OCI-LY7 (cell line): ENCODE measurements at regions not wholly inside any gene's neighbourhood (a gene's known extent, or its start where the extent isn't known, plus 50 kb on each side); places are given as distances from the start of the nearest gene placed in this dataset.

Source experiments
- BruUV-seq: library from RNA; stranded (reverse); fragments of 400-500 nt; replicated peaks from 2 replicates; lab custom pipeline; 2021; lab: Mats Ljungman, UMichigan
- CTCF ChIA-PET: fragments of 300-600 bp; sonication (Branson Sonifier 250); formaldehyde crosslinking; loops from one replicate; lab custom pipeline; 2022; ENCODE audit warnings: antibody characterized with exemption; ENCODE audit not compliant: unreplicated experiment; lab: Charles Lee
- POLR2A ChIA-PET: fragments of 300-600 bp; sonication (Branson Sonifier 250); formaldehyde crosslinking; loops from one replicate; lab custom pipeline; 2022; ENCODE audit warnings: antibody characterized with exemption; lab: Charles Lee
- DNase-seq: peaks from one replicate; pipeline ENCODE4 v3.0.0-alpha.2; 2015; ENCODE audit warnings: low spot score
- H2AFZ ChIP-seq: fragments of 200-600 bp; sonication (generic), shearing (Covaris generic); 2 replicates; pipeline ENCODE4 v1.6.1; 2014; ENCODE audit warnings: mild to moderate bottlenecking, antibody characterized with exemption, low read length, moderate library complexity
- H3K27ac ChIP-seq: fragments of 200-600 bp; sonication (generic); 2 replicates; pipeline ENCODE4 v1.5.1; 2014; ENCODE audit warnings: mixed run types, low read depth, mild to moderate bottlenecking, moderate library complexity, low read length, inconsistent platforms; ENCODE audit not compliant: poor library complexity, severe bottlenecking
- H3K36me3 ChIP-seq: fragments of 200-600 bp; sonication (generic); 2 replicates; pipeline ENCODE4 v1.6.1; 2014; ENCODE audit warnings: mild to moderate bottlenecking, antibody characterized with exemption, low read length, moderate library complexity, mixed read lengths; ENCODE audit not compliant: insufficient read depth
- H3K4me1 ChIP-seq: fragments of 200-600 bp; sonication (generic); 2 replicates; pipeline ENCODE4 v1.5.1; 2014; ENCODE audit warnings: mild to moderate bottlenecking, low read length; ENCODE audit not compliant: insufficient read depth, poor library complexity, severe bottlenecking
- H3K4me2 ChIP-seq: fragments of 200-600 bp; sonication (generic); 2 replicates; pipeline ENCODE4 v1.6.1; 2014; ENCODE audit warnings: mild to moderate bottlenecking, low read length
- H3K4me3 ChIP-seq: fragments of 200-600 bp; sonication (generic); 2 replicates; pipeline ENCODE4 v1.5.1; 2014; ENCODE audit warnings: mild to moderate bottlenecking, low read depth, low read length; ENCODE audit not compliant: poor library complexity, severe bottlenecking
- H3K79me2 ChIP-seq: fragments of 200-600 bp; sonication (generic); 2 replicates; pipeline ENCODE4 v1.6.1; 2016; ENCODE audit warnings: low read depth, mild to moderate bottlenecking, low read length, moderate library complexity, mixed read lengths; ENCODE audit not compliant: insufficient read depth
- H3K9me2 ChIP-seq: fragments of 200-600 bp; sonication (generic); 2 replicates; pipeline ENCODE4 v1.6.1; 2016; ENCODE audit warnings: mild to moderate bottlenecking, low read length, mixed read lengths; ENCODE audit not compliant: insufficient read depth
- H3K9me3 ChIP-seq: fragments of 200-600 bp; sonication (generic); 2 replicates; pipeline ENCODE4 v1.6.1; 2014; ENCODE audit warnings: mild to moderate bottlenecking, mixed run types, low read length, mixed read lengths
- H4K20me1 ChIP-seq: fragments of 200-600 bp; sonication (generic); 2 replicates; pipeline ENCODE4 v1.6.1; 2014; ENCODE audit warnings: mild to moderate bottlenecking, antibody characterized with exemption, low read length, moderate library complexity, mixed read lengths; ENCODE audit not compliant: insufficient read depth
- EZH2phosphoT487 ChIP-seq: fragments of 200-600 bp; sonication (generic); IDR thresholded peaks from 2 replicates; pipeline ENCODE4 v1.6.1; 2018; ENCODE audit warnings: low read depth, borderline replicate concordance, mild to moderate bottlenecking, mixed run types, antibody characterized with exemption, low read length, moderate library complexity, mixed read lengths
- intact Hi-C: fragments of 100-400 bp; cut with micrococcal nuclease; formaldehyde crosslinking; loops from one replicate; pipeline ENCODE4 v1.10.0; 2022; ENCODE audit not compliant: unreplicated experiment
- TF ChIP-seq, protein P1 (sequence below): fragments of 200-600 bp; sonication (generic); conservative IDR thresholded peaks from 2 replicates; pipeline ENCODE4 v1.5.1; 2014; ENCODE audit warnings: mild to moderate bottlenecking, antibody characterized with exemption, low read length, moderate library complexity, mixed read lengths

DNA sequence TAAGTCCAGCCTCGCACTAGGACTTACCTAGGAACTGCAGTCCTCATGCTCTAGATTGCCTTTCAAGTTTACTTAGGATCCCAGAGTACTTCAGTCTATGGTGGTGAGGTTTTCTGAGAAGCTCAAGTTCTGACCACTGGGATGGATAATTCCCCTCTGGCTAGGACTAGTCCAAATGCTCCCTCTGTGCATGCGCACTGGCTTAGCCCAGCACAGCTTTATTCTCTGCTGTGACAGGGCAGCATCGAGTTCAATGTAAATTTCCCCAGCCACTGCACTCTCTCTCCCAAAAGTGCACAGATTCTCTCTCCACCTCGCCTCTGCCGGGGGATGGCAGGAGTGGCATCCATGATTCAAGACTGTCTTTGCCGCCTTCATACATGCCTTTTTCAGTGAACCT is 241.6 kb downstream of the ZNF326 start:
- TF ChIP-seq EZH2phosphoT487: no peak
- TF ChIP-seq, protein P1, sequence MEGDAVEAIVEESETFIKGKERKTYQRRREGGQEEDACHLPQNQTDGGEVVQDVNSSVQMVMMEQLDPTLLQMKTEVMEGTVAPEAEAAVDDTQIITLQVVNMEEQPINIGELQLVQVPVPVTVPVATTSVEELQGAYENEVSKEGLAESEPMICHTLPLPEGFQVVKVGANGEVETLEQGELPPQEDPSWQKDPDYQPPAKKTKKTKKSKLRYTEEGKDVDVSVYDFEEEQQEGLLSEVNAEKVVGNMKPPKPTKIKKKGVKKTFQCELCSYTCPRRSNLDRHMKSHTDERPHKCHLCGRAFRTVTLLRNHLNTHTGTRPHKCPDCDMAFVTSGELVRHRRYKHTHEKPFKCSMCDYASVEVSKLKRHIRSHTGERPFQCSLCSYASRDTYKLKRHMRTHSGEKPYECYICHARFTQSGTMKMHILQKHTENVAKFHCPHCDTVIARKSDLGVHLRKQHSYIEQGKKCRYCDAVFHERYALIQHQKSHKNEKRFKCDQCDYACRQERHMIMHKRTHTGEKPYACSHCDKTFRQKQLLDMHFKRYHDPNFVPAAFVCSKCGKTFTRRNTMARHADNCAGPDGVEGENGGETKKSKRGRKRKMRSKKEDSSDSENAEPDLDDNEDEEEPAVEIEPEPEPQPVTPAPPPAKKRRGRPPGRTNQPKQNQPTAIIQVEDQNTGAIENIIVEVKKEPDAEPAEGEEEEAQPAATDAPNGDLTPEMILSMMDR: no peak
- DNase-seq: no peak
- POLR2A ChIA-PET: no interaction called here

DNA sequence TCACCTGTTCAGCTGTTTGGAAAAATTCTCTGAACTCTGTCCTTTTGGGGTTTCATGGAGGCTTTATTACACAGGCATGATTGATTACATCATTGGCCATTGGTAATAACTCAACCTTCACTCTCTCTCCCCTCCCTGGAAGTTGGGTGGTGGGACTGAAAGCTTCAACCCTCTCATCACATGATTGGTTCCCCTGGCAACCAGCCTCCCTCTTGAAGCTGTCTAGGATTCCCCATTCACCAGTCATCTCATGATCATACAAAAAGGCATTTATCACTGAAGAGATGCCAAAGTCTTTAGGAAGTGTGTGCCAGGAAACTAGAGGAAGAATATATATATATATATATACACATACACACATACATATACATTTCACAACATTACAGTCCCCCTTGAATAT is 228.5 kb downstream of the ZNF326 start:
- ChIA-PET CTCF (no interaction called here), POLR2A (no interaction called here)
- Histone ChIP-seq H3K4me2 (no peak overlapping the region), H3K79me2 (no peaks in the 10 kb centered on the region), H2AFZ (no peak overlapping the region), H3K27ac (no peak overlapping the region), H3K4me3 (no peak overlapping the region), H3K4me1 (no peaks in the 10 kb centered on the region), H3K9me3 (no peaks in the 10 kb centered on the region), H4K20me1 (no peaks in the 10 kb centered on the region), H3K9me2 (no peaks in the 10 kb centered on the region; the same call in 1 of the 2 replicates), H3K36me3 (no peaks in the 10 kb centered on the region)
- no TSS peak for BruUV-seq
- DNase-seq: no peak
- no peak for TF ChIP-seq EZH2phosphoT487
- TF ChIP-seq, protein P1: no peak
- intact Hi-C loops: no loop called here

More for the DNA sequence above, 241.6 kb downstream of the ZNF326 start:
- Histone ChIP-seq H3K36me3 (no peaks in the 10 kb centered on the region), H4K20me1 (no peaks in the 10 kb centered on the region), H3K79me2 (no peaks in the 10 kb centered on the region), H3K9me3 (no peaks in the 10 kb centered on the region), H3K4me2 (no peak overlapping the region), H2AFZ (no peak overlapping the region), H3K4me3 (no peak overlapping the region), H3K27ac (no peak overlapping the region), H3K9me2 (no peaks in the 10 kb centered on the region), H3K4me1 (no peaks in the 10 kb centered on the region)
- CTCF ChIA-PET: no interaction called here
- intact Hi-C loops: no loop called here
- no TSS peak for BruUV-seq

DNA sequence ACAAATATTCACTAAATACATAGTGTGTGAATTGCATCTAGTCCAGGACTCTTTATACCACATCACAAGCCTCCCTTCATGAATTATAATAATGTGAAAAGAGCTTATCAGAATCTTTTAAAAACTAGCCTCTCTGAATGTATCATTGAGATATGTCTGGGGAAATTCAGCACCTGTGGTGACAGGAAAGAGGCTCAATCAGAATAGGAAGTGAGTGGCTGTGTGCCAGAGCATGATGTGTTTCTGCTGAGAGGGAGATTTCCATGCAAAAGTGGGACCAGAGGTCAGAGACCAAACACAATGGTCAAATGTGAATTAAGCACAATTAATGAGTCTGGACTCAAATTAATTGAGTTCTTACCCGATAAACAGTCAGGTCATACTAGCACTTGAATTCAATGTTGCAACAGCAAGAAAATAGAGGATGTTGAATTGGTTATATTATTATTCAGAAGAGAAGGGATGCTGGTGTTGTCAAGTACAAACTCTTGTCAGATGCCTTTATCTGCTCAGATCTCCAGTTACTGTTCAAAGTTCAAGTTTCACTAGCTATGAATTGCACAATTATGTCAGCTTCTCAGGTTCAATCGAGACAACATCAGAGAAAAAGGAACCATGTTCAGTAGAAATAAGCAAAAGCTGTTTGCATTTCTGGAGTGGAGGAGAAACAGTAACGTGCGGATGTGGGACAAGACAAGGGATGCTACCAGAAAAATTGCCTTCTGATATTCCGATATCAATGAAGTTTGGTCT is 226.2 kb downstream of the ZNF326 start:
- no peaks in the 10 kb centered on the region for H4K20me1 ChIP-seq
- H2AFZ ChIP-seq: no peak overlapping the region
- no peaks in the 10 kb centered on the region for H3K9me2 ChIP-seq
- no peaks in the 10 kb centered on the region for H3K36me3 ChIP-seq
- no peak overlapping the region for H3K4me3 ChIP-seq
- ChIA-PET POLR2A (interaction anchor here (0.6 kb wide), 1 partner anchor 138 kb away, joined by 4 read pairs; no protein-coding TSS in a partner anchor), CTCF (no interaction called here)
- no peaks in the 10 kb centered on the region for H3K9me3 ChIP-seq
- H3K4me1 ChIP-seq: no peaks in the 10 kb centered on the region
- no peaks in the 10 kb centered on the region for H3K79me2 ChIP-seq
- no TSS peak for BruUV-seq
- intact Hi-C loops: no loop called here
- TF ChIP-seq EZH2phosphoT487: no peak
- TF ChIP-seq, protein P1: no peak
- DNase-seq: no peak
- H3K4me2 ChIP-seq: no peak overlapping the region
- H3K27ac ChIP-seq: no peak overlapping the region
